Upper lobe of left lung (tissue), 4 donors: ENCODE measurements at regions not wholly inside any gene's neighbourhood (a gene's known extent, or its start where the extent isn't known, plus 50 kb on each side); places are given as distances from the start of the nearest gene placed in this dataset.

Source experiments
- CTCF ChIP-seq, 6 experiments: fragments of 450-650 bp in 4 of 6; fragments of 200-600 bp in 2 of 6; sonication (generic) in 2 of 6; IDR thresholded peaks; one replicate each; pipeline ENCODE4 v1.5.1; 2016 to 2019; ENCODE audit warnings: antibody characterized with exemption in 6 of 6
- EP300 ChIP-seq, 4 donors: sonication (generic); formaldehyde crosslinking; IDR thresholded peaks; one replicate each; pipeline ENCODE4 v1.5.1; 2017; ENCODE audit warnings: antibody characterized with exemption in 4 of 4, control low read depth in 2 of 4
- POLR2A ChIP-seq, 4 donors: fragments of 450-650 bp; IDR thresholded peaks; one replicate each; pipeline ENCODE4 v1.5.1; 2016 to 2017; ENCODE audit warnings: antibody characterized with exemption in 4 of 4, mild to moderate bottlenecking in 2 of 4
- POLR2AphosphoS5 ChIP-seq, 2 donors: sonication (generic); formaldehyde crosslinking; IDR thresholded peaks; one replicate each; pipeline ENCODE4 v1.5.1; 2017; ENCODE audit warnings: antibody characterized with exemption in 2 of 2

- TF ChIP-seq CTCF (IDR thresholded peaks at IDR 0.05) (no peak), POLR2A (IDR thresholded peaks at IDR 0.05) (no peak), POLR2AphosphoS5 (IDR thresholded peaks at IDR 0.05) (no peak), EP300 (IDR thresholded peaks at IDR 0.05) (no peak)
These were observed 1399.6 kb upstream of the ZEB2 start for GRCh38 chr2:145919477-145919876.
